Endothelial cell of umbilical vein (primary cell): ENCODE measurements at regions not wholly inside any gene's neighbourhood (a gene's known extent, or its start where the extent isn't known, plus 50 kb on each side); places are given as distances from the start of the nearest gene placed in this dataset.

ENCODE experiments used
- BruUV-seq: library from RNA; stranded (reverse); fragments of 400-500 nt; replicated peaks from 2 replicates; lab custom pipeline; 2021; lab: Mats Ljungman, UMichigan
- CTCF ChIA-PET: fragments of 300-600, 350-600 bp; sonication (Branson Sonifier 250); formaldehyde crosslinking; loops from one replicate; lab custom pipeline; 2021; ENCODE audit warnings: antibody characterized with exemption, inconsistent platforms; lab: Charles Lee
- POLR2A ChIA-PET: fragments of 300-600, 350-600 bp; sonication (Branson Sonifier 250); formaldehyde crosslinking; loops from one replicate; lab custom pipeline; 2021; ENCODE audit warnings: antibody characterized with exemption, inconsistent platforms; lab: Charles Lee
- DNase-seq: peaks from one replicate; pipeline ENCODE4 v3.0.0-alpha.2; 2011; ENCODE audit warnings: low read depth, low spot score
- FAIRE-seq: peaks from 2 replicates; lab custom pipeline; 2011; peaks lifted over from hg19 to GRCh38; lab: Jason Lieb, UNC
- H2AFZ ChIP-seq: 2 replicates; pipeline ENCODE4 v1.6.0; 2012; ENCODE audit warnings: low read depth, low read length, control low read depth, inconsistent platforms
- H3K27ac ChIP-seq: 2 replicates; pipeline ENCODE4 v1.5.1; 2011; ENCODE audit warnings: low read depth, mild to moderate bottlenecking, control low read depth, low read length, moderate library complexity; ENCODE audit not compliant: insufficient read depth
- H3K27me3 ChIP-seq, 2 experiments: 2 replicates each; pipeline versions ENCODE4 v1.6.0 to v1.6.1; 2011; ENCODE audit warnings: low read length in 2 of 2, mixed read lengths in 1 of 2; ENCODE audit not compliant: control insufficient read depth in 2 of 2, insufficient read depth in 2 of 2
- H3K36me3 ChIP-seq, 2 experiments: 2 replicates in 1 of 2; 3 replicates in 1 of 2; pipeline ENCODE4 v1.5.1; 2011; ENCODE audit warnings: low read length in 2 of 2, mild to moderate bottlenecking in 1 of 2, moderate library complexity in 1 of 2; ENCODE audit not compliant: control insufficient read depth in 2 of 2, insufficient read depth in 2 of 2; ENCODE audit errors: extremely low read depth in 1 of 2
- H3K4me1 ChIP-seq: 3 replicates; pipeline ENCODE4 v1.5.1; 2011; ENCODE audit warnings: mild to moderate bottlenecking, low read length; ENCODE audit not compliant: control insufficient read depth, insufficient read depth; ENCODE audit errors: extremely low read depth
- H3K4me2 ChIP-seq: 2 replicates; pipeline ENCODE4 v1.6.1; 2011; ENCODE audit warnings: low read length, control low read depth, mixed read lengths; ENCODE audit not compliant: insufficient read depth
- H3K4me3 ChIP-seq, 3 experiments: fragments of 200-600 bp in 1 of 3; sonication (generic), shearing (Covaris generic) in 1 of 3; replicated peaks in 1 of 3; 2 replicates each; pipeline ENCODE4 v1.5.1; 2011 to 2016; ENCODE audit warnings: control low read depth in 3 of 3, low read length in 3 of 3, mild to moderate bottlenecking in 2 of 3, inconsistent platforms in 1 of 3, low read depth in 1 of 3, moderate library complexity in 1 of 3; ENCODE audit not compliant: insufficient read depth in 1 of 3
- H3K79me2 ChIP-seq: 2 replicates; pipeline ENCODE4 v1.6.0; 2012; ENCODE audit warnings: low read length, inconsistent platforms; ENCODE audit not compliant: control insufficient read depth, insufficient read depth
- H3K9ac ChIP-seq: replicated peaks from 2 replicates; pipeline ENCODE3; 2011; ENCODE audit warnings: low read length, control low read depth; ENCODE audit not compliant: insufficient read depth; ENCODE audit errors: extremely low read depth
- H3K9me1 ChIP-seq: replicated peaks from 3 replicates; pipeline ENCODE4 v1.6.0; 2011; ENCODE audit warnings: mild to moderate bottlenecking, low read length; ENCODE audit not compliant: control insufficient read depth, insufficient read depth; ENCODE audit errors: extremely low read depth
- H3K9me3 ChIP-seq: replicated peaks from 2 replicates; pipeline ENCODE4 v1.5.1; 2012; ENCODE audit warnings: low read length, inconsistent platforms; ENCODE audit not compliant: control insufficient read depth, insufficient read depth
- H4K20me1 ChIP-seq: replicated peaks from 2 replicates; pipeline ENCODE3; 2011; ENCODE audit warnings: mild to moderate bottlenecking, low read length; ENCODE audit not compliant: control insufficient read depth, insufficient read depth; ENCODE audit errors: extremely low read depth
- CTCF ChIP-seq, 2 donors: IDR thresholded peaks; 1 replicate in 1 of 2; 2 replicates in 1 of 2; pipeline ENCODE4 v1.5.1; 2011; ENCODE audit warnings: low read length in 2 of 2, mild to moderate bottlenecking in 2 of 2, moderate library complexity in 2 of 2, control low read depth in 1 of 2, inconsistent platforms in 1 of 2, low read depth in 1 of 2; ENCODE audit not compliant: insufficient read depth in 1 of 2; ENCODE audit errors: extremely low read depth in 1 of 2
- EZH2 ChIP-seq: IDR thresholded peaks from 2 replicates; pipeline ENCODE4 v1.6.1; 2012; ENCODE audit warnings: borderline replicate concordance, low read depth, mild to moderate bottlenecking, moderate library complexity, low read length, inconsistent platforms; ENCODE audit not compliant: severe bottlenecking
- FOS ChIP-seq: IDR thresholded peaks from 2 replicates; pipeline ENCODE4 v1.6.1; 2011; ENCODE audit warnings: mild to moderate bottlenecking, low read length, moderate library complexity, borderline replicate concordance; ENCODE audit not compliant: insufficient read depth
- GATA2 ChIP-seq: IDR thresholded peaks from 2 replicates; pipeline ENCODE4 v1.7.0; 2011; ENCODE audit warnings: low read depth, mild to moderate bottlenecking, moderate library complexity, mixed read lengths, low read length; ENCODE audit not compliant: insufficient read length, insufficient read depth
- JUN ChIP-seq: IDR thresholded peaks from 2 replicates; pipeline ENCODE4 v1.6.1; 2011; ENCODE audit warnings: borderline replicate concordance, low read depth; ENCODE audit not compliant: insufficient read length, insufficient read depth
- MYC ChIP-seq: IDR thresholded peaks from one replicate; pipeline ENCODE4 v1.6.1; 2011; ENCODE audit warnings: mild to moderate bottlenecking, low read depth, low read length
- POLR2A ChIP-seq: IDR thresholded peaks from 2 replicates; pipeline ENCODE4 v1.6.1; 2012; ENCODE audit warnings: low read depth, mild to moderate bottlenecking, control low read depth, low read length
- POLR2AphosphoS5 ChIP-seq: IDR thresholded peaks from 2 replicates; pipeline ENCODE4 v1.6.1; 2012; ENCODE audit warnings: low read depth, mild to moderate bottlenecking, control low read depth, low read length, moderate library complexity; ENCODE audit not compliant: insufficient read depth
- dilution Hi-C: fragments of 300-500 bp; cut with MboI; formaldehyde crosslinking; loops from one replicate; pipeline ENCODE4 v1.15.0; 2019; ENCODE audit warnings: low sequenced_read_pairs; ENCODE audit not compliant: extremely low pct_ligation_motif_present
- intact Hi-C: fragments of 100-400 bp; cut with micrococcal nuclease; formaldehyde crosslinking; loops from one replicate; pipeline ENCODE4 v1.10.0; 2022
- TF ChIP-seq, protein P1 (sequence below): IDR thresholded peaks from 2 replicates; pipeline ENCODE4 v1.6.1; 2011; ENCODE audit not compliant: insufficient read depth, insufficient read length

DNA sequence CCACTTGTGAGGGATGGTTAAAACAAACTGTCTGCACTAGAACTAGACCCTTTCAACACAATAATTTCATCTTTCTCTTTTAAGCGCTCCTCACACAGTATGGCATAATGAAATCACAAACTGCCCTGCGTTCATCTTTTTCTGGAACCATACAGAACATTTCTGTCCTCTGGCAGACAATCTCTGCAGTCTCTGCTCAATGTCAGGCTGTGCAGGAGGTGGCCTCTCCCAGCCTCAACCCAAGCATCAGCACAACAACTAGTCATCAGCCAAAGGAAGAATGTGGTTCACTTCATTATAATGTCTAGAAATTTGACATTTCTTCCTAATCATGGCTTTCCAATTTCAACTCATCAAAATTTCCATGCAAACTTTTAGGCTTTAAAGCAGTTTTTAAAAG, 125.1 kb upstream of the STARD13 start:
- TF ChIP-seq, protein P1, sequence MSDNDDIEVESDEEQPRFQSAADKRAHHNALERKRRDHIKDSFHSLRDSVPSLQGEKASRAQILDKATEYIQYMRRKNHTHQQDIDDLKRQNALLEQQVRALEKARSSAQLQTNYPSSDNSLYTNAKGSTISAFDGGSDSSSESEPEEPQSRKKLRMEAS = no peak
- TF ChIP-seq EZH2 (no peak), GATA2 (no peak), POLR2AphosphoS5 (no peak)
- Histone ChIP-seq H3K27ac (no peak overlapping the region), H3K4me2 (no peak overlapping the region), H3K9me1 (no peaks in the 10 kb centered on the region), H3K79me2 (no peaks in the 10 kb centered on the region), H3K27me3 (no peaks in the 10 kb centered on the region), H3K4me1 (no peaks in the 10 kb centered on the region), H3K36me3 (no peaks in the 10 kb centered on the region), H3K9ac (no peak overlapping the region), H3K9me3 (no peaks in the 10 kb centered on the region), H2AFZ (no peak overlapping the region), H3K4me3 (no peak overlapping the region), H4K20me1 (no peaks in the 10 kb centered on the region)
- no TSS peak for BruUV-seq
- intact Hi-C loops (no loop called here), dilution Hi-C loops (no loop called here)
- FAIRE-seq = no peak
- CTCF ChIA-PET = no interaction called here
- POLR2A ChIA-PET = no interaction called here
- no peak for DNase-seq

GRCh38 chr13:33411312-33411711, 125.8 kb upstream of the STARD13 start:
- no peaks in the 10 kb centered on the region for H3K4me1 ChIP-seq
- no peaks in the 10 kb centered on the region for H3K9me3 ChIP-seq
- FAIRE-seq (no peak), DNase-seq (peak; percentile 15)
- intact Hi-C loops = no loop called here
- H3K9ac ChIP-seq = no peak overlapping the region
- no peaks in the 10 kb centered on the region for H3K9me1 ChIP-seq
- H3K36me3 ChIP-seq = no peaks in the 10 kb centered on the region
- H2AFZ ChIP-seq = no peak overlapping the region
- H3K27me3 ChIP-seq = no peaks in the 10 kb centered on the region
- BruUV-seq = no TSS peak
- POLR2A ChIA-PET = no interaction called here
- TF ChIP-seq FOS = no peak
- no peak for TF ChIP-seq EZH2
- no peak for TF ChIP-seq MYC
- no peak for TF ChIP-seq CTCF (IDR thresholded peaks at IDR 0.05; ENCODE audit: extremely low read depth in 1 of 2, insufficient read depth in 1 of 2, low read depth in 1 of 2, low read length in 2 of 2)
- no peak for TF ChIP-seq GATA2
- TF ChIP-seq, protein P1 = no peak
- no peak for TF ChIP-seq POLR2A
- TF ChIP-seq JUN = no peak
- TF ChIP-seq POLR2AphosphoS5 = no peak
- dilution Hi-C loops = no loop called here
- H4K20me1 ChIP-seq = no peaks in the 10 kb centered on the region
- no peak overlapping the region for H3K4me2 ChIP-seq
- no peak overlapping the region for H3K27ac ChIP-seq
- CTCF ChIA-PET = no interaction called here
- H3K79me2 ChIP-seq = no peaks in the 10 kb centered on the region
- H3K4me3 ChIP-seq = no peak overlapping the region
